Activated T-helper 17 cell treated with anti-CD3 and anti-CD28 coated beads, Interleukin-2, amount 50 U/mL, for 72 hours (primary cell): ENCODE measurements at regions not wholly inside any gene's neighbourhood (a gene's known extent, or its start where the extent isn't known, plus 50 kb on each side); places are given as distances from the start of the nearest gene placed in this dataset.
"Not testable (repeated sequence)": the region's sequence is repeated elsewhere in the genome, so short reads cannot be mapped to it uniquely, and the experiment has no call there.

ENCODE experiments used
- ATAC-seq: fragments of 150-1000 bp; cut with Tn5 transposase; replicated peaks from 2 replicates; pipeline ENCODE4 v1.10.0; 2021; ENCODE audit warnings: mild to moderate bottlenecking, moderate library complexity
- H3K27ac Mint-ChIP-seq: one replicate; pipeline ENCODE4 v1.8.0; 2022; ENCODE audit warnings: mixed read lengths
- H3K27me3 Mint-ChIP-seq: one replicate; pipeline ENCODE4 v1.8.0; 2022; ENCODE audit warnings: mixed read lengths
- H3K36me3 Mint-ChIP-seq: one replicate; pipeline ENCODE4 v1.8.0; 2022; ENCODE audit warnings: low read depth, mild to moderate bottlenecking, mixed read lengths
- H3K4me1 Mint-ChIP-seq: one replicate; pipeline ENCODE4 v1.8.0; 2022; ENCODE audit warnings: mixed read lengths
- H3K4me3 Mint-ChIP-seq: one replicate; pipeline ENCODE4 v1.8.0; 2022; ENCODE audit warnings: mild to moderate bottlenecking, mixed read lengths
- H3K9me3 Mint-ChIP-seq: one replicate; pipeline ENCODE4 v1.8.0; 2022; ENCODE audit warnings: mixed read lengths

- no peak for ATAC-seq
- Mint-ChIP-seq H3K9me3 (no peaks in the 10 kb centered on the region), H3K4me3 (no peak overlapping the region), H3K27me3 (no peaks in the 10 kb centered on the region), H3K36me3 (peaks cover 48% of the 10 kb centered on the region), H3K27ac (no peak overlapping the region), H3K4me1 (peaks cover 4% of the 10 kb centered on the region)
Measured at GRCh38 chr6:144786825-144787224, 501.7 kb downstream of the UTRN start.

- Mint-ChIP-seq H3K27me3 (no peaks in the 10 kb centered on the region), H3K4me3 (no peak overlapping the region), H3K36me3 (peaks cover 87% of the 10 kb centered on the region), H3K27ac (no peak overlapping the region), H3K4me1 (no peaks in the 10 kb centered on the region), H3K9me3 (peaks cover 5% of the 10 kb centered on the region)
- no peak for ATAC-seq
Measured at GRCh38 chr6:144793744-144794143, 508.6 kb downstream of the UTRN start.

DNA sequence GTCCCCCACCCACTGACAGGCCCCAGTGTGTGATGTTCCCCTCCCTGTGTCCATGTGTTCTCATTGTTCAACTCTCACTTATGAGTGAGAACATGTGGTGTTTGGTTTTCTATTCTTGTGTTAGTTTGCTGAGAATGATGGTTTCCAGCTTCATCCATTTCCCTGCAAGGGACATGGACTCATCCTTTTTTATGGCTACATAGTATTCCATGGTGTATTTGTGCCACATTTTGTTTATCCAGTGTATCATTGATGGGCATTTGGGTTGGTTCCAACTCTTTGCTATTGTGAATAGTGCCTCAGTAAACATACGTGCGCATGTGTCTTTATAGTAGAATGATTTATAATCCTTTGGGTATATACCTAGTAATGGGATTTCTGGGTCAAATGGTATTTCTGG, 509.9 kb downstream of the UTRN start:
- peaks cover 96% of the 10 kb centered on the region for H3K36me3 Mint-ChIP-seq
- H3K4me1 Mint-ChIP-seq, H3K9me3 Mint-ChIP-seq, H3K27me3 Mint-ChIP-seq, H3K4me3 Mint-ChIP-seq, ATAC-seq, H3K27ac Mint-ChIP-seq: not testable (repeated sequence)

DNA sequence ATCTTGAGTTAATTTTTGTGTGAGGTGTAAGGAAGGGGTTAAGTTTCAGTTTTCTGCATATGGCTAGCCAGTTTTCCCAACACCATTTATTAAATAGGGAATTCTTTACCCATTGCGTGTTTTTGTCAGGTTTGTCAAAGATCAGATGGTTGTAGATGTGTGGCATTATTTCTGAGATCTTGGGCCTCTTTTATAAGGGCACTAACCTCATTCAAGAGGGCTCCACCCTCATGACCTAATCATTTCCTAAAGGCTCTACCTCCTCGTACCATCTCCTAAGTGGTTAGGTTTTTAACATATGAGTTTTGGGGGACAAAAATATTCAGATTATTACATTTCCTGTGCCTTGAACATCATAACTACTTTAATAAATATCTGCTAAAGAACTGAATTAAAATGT, 510.9 kb downstream of the UTRN start:
- ATAC-seq: no peak
- H3K27me3 Mint-ChIP-seq: no peaks in the 10 kb centered on the region
- H3K36me3 Mint-ChIP-seq: peaks cover 93% of the 10 kb centered on the region

DNA sequence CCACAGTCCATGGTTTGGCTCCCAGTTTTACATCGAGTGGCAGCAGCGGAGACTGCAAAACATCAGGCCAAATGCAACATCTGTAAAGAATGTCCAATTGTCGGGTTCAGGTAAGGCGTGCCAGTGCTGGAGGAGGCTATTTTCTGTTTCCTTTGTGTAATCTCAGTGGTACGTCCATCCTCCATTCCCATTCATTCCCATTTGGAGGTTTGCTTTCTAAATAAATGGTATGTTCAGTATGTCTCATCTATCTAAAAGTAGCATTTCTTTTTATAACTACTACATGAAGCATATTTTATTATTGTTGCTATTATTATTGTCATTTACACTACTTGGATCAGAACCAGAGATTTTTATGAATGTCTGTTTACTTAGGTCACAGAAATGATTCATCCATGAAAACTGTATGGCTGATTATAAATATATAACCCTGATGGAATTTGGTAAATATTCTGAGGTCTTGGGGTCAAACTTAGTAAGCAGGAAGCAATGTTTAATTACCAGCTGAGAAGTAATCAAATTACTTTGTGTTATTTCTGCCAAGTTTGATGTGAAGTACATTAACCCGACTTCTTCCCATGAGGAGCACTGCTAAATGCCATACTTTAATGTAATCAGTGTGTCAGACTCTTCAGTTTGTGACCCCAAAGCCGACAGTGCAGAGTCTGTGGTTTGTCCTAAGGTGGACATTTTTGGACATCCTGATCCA, 512.9 kb downstream of the UTRN start:
- Mint-ChIP-seq H3K27ac (no peak overlapping the region), H3K9me3 (peaks cover 5% of the 10 kb centered on the region), H3K27me3 (no peaks in the 10 kb centered on the region), H3K4me3 (no peak overlapping the region), H3K36me3 (peaks cover 85% of the 10 kb centered on the region), H3K4me1 (no peaks in the 10 kb centered on the region)
- no peak for ATAC-seq

More for the DNA sequence above, 510.9 kb downstream of the UTRN start:
- H3K9me3 Mint-ChIP-seq: peaks cover 5% of the 10 kb centered on the region
- no peaks in the 10 kb centered on the region for H3K4me1 Mint-ChIP-seq
- H3K27ac Mint-ChIP-seq: no peak overlapping the region
- no peak overlapping the region for H3K4me3 Mint-ChIP-seq

DNA sequence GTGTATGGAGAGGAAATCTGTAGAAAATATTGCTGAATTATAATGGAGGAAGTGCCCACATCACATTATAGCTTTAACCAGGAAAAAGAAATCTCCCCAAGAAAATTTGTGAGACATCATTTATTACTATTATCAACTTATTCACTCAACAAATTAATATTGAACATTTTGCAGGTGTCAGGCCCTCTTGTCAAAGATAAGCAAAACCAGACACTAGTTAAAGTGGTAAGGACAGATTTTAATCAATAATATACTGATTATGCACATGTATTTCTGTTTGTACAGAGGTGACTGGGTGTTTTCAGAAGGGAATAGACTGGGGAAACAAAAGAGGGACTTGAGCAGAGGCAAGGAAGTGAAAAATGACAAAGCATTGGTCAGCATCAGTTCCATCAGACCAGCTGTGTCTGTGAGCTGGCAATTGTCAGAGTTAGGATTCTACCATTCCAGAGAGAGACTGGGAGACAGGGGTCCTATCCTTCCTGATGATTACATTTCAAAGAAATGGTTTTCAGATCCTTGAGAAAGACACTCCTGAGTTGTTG, 519.2 kb downstream of the UTRN start:
- Mint-ChIP-seq H3K9me3 (no peaks in the 10 kb centered on the region), H3K36me3 (peaks cover 51% of the 10 kb centered on the region), H3K27me3 (no peaks in the 10 kb centered on the region), H3K4me1 (peaks cover 3% of the 10 kb centered on the region), H3K4me3 (no peak overlapping the region), H3K27ac (no peak overlapping the region)
- no peak for ATAC-seq

GRCh38 chr6:144805049-144805448, 519.9 kb downstream of the UTRN start:
- H3K27ac Mint-ChIP-seq: no peak overlapping the region
- no peak for ATAC-seq
- H3K27me3 Mint-ChIP-seq: no peaks in the 10 kb centered on the region
- no peak overlapping the region for H3K4me3 Mint-ChIP-seq
- peaks cover 50% of the 10 kb centered on the region for H3K36me3 Mint-ChIP-seq
- H3K9me3 Mint-ChIP-seq: no peaks in the 10 kb centered on the region
- H3K4me1 Mint-ChIP-seq: peaks cover 6% of the 10 kb centered on the region

DNA sequence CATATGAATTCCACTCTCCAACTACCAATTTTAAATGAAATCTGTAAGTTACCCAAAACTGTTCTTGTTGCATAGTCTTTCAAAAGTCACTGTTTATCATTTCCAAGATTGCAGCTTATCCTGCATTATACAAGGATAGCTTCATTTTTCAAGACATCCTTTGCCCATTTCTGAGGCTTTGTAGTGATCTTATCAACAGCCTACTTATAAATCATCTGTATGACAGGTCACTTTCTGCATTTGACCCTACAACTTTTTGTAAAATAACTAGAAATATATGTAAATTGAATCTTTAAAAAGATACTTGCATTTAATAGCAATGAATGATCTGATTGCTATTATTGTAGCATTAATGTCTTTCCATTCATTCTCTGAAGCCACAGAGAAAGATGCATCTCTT, 521.1 kb downstream of the UTRN start:
- Mint-ChIP-seq H3K27me3 (no peaks in the 10 kb centered on the region), H3K27ac (no peak overlapping the region), H3K4me1 (peaks cover 12% of the 10 kb centered on the region), H3K9me3 (no peaks in the 10 kb centered on the region), H3K4me3 (no peak overlapping the region), H3K36me3 (peaks cover 49% of the 10 kb centered on the region)
- ATAC-seq: no peak

DNA sequence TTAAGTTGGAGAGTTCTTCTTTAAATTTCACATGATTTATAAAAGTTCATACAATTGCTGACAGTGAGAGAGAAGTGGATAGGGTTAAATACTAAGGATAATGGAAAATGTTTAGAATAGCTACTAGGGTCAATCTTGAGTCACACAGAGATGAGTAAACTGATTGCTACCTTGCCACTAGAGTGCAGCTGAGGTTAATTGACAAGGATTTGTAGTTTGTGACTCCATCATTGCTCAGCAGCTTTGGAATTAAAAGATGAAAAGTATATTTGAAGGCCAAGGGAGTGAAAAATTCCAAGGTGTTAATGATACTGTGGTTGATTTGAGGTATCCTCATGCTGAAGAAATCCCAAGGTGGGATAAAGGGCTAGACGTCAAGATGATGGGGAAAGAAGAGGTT, 524.0 kb downstream of the UTRN start:
- Mint-ChIP-seq H3K9me3 (no peaks in the 10 kb centered on the region), H3K4me1 (peaks cover 12% of the 10 kb centered on the region), H3K4me3 (no peak overlapping the region), H3K36me3 (peaks cover 50% of the 10 kb centered on the region), H3K27ac (peak overlapping the region; percentile 60), H3K27me3 (no peaks in the 10 kb centered on the region)
- peak; percentile 48 for ATAC-seq

- Mint-ChIP-seq H3K4me3 (no peak overlapping the region), H3K4me1 (peaks cover 12% of the 10 kb centered on the region), H3K9me3 (no peaks in the 10 kb centered on the region), H3K27me3 (no peaks in the 10 kb centered on the region), H3K27ac (peak overlapping the region; percentile 2), H3K36me3 (peaks cover 53% of the 10 kb centered on the region)
- no peak for ATAC-seq
Measured at GRCh38 chr6:144809969-144810368, 524.8 kb downstream of the UTRN start.

- no peak for ATAC-seq
- H3K4me1 Mint-ChIP-seq: peaks cover 12% of the 10 kb centered on the region
- peaks cover 56% of the 10 kb centered on the region for H3K36me3 Mint-ChIP-seq
- H3K4me3 Mint-ChIP-seq: no peak overlapping the region
- H3K27ac Mint-ChIP-seq: no peak overlapping the region
- H3K9me3 Mint-ChIP-seq: no peaks in the 10 kb centered on the region
- no peaks in the 10 kb centered on the region for H3K27me3 Mint-ChIP-seq
Measured at GRCh38 chr6:144811140-144811539, 526.0 kb downstream of the UTRN start.

DNA sequence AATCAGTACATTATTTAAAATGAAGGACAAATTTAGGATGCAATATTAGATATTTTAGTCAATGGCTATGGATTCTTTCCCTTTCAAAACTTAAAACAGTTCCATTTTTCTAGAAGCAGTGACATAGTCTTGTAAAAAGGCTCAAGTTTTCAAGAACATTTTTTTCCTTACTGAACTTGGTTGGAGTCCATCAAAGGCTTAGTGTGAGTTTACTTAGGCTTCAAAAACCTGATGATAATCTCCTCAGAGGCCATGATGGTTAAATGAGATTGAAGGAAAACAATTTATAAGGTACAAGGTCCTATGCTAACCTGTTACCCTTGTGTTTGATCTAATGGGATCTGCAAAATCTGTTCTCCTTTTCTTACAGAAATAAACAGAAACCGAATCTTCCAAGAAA, 531.8 kb downstream of the UTRN start:
- Mint-ChIP-seq H3K9me3 (no peaks in the 10 kb centered on the region), H3K36me3 (peaks cover 39% of the 10 kb centered on the region), H3K4me3 (no peak overlapping the region), H3K27ac (no peak overlapping the region), H3K4me1 (no peaks in the 10 kb centered on the region), H3K27me3 (no peaks in the 10 kb centered on the region)
- ATAC-seq: no peak

DNA sequence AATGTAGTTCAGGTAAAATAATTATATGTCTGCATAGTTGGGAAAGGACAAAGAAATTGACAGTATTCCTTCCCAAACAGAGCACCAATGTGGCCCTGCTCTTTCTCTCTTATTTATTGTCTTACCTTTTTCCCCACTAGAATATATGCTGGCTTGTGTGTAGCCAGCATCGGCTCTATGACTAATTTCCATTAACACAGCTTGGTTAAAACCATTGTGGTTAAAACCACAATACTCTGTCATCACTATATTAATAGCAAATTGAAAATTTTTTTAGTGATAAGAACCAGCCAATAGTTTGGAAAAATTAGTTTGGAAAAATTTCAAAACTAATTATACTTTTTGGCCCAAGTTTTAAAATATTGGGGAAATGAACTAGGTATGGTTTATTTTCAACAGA, 535.1 kb downstream of the UTRN start:
- no peak overlapping the region for H3K27ac Mint-ChIP-seq
- H3K4me1 Mint-ChIP-seq: no peaks in the 10 kb centered on the region
- no peaks in the 10 kb centered on the region for H3K9me3 Mint-ChIP-seq
- no peak overlapping the region for H3K4me3 Mint-ChIP-seq
- H3K36me3 Mint-ChIP-seq: peaks cover 29% of the 10 kb centered on the region
- H3K27me3 Mint-ChIP-seq: no peaks in the 10 kb centered on the region
- ATAC-seq: peak; percentile 53

- Mint-ChIP-seq H3K36me3 (peaks cover 49% of the 10 kb centered on the region), H3K9me3 (no peaks in the 10 kb centered on the region), H3K27ac (no peak overlapping the region), H3K4me1 (no peaks in the 10 kb centered on the region), H3K27me3 (no peaks in the 10 kb centered on the region), H3K4me3 (no peak overlapping the region)
- ATAC-seq: no peak
Measured at GRCh38 chr6:144823131-144823530, 538.0 kb downstream of the UTRN start.

- no peak for ATAC-seq
- H3K27ac Mint-ChIP-seq: no peak overlapping the region
- H3K4me3 Mint-ChIP-seq: no peak overlapping the region
- H3K9me3 Mint-ChIP-seq: no peaks in the 10 kb centered on the region
- no peaks in the 10 kb centered on the region for H3K27me3 Mint-ChIP-seq
- H3K4me1 Mint-ChIP-seq: no peaks in the 10 kb centered on the region
- H3K36me3 Mint-ChIP-seq: peaks cover 55% of the 10 kb centered on the region
Measured at GRCh38 chr6:144824018-144824417, 538.9 kb downstream of the UTRN start.
